NCI-H748 treated with DMSO at 0.1 percent for 48 hours (cell line): ENCODE measurements at regions not wholly inside any gene's neighbourhood (a gene's known extent, or its start where the extent isn't known, plus 50 kb on each side); places are given as distances from the start of the nearest gene placed in this dataset.

Source experiments
- DNase-seq: peaks from one replicate; lab custom pipeline; 2025; lab: John Stamatoyannopoulos, UW

GRCh38 chr18:78727877-78728783 is 251.5 kb upstream of the SALL3 start:
- no peak for DNase-seq

GRCh38 chr18:78728784-78729467 is 250.7 kb upstream of the SALL3 start:
- DNase-seq: no peak

GRCh38 chr18:78730546-78730945 is 249.1 kb upstream of the SALL3 start:
- DNase-seq: no peak

DNA sequence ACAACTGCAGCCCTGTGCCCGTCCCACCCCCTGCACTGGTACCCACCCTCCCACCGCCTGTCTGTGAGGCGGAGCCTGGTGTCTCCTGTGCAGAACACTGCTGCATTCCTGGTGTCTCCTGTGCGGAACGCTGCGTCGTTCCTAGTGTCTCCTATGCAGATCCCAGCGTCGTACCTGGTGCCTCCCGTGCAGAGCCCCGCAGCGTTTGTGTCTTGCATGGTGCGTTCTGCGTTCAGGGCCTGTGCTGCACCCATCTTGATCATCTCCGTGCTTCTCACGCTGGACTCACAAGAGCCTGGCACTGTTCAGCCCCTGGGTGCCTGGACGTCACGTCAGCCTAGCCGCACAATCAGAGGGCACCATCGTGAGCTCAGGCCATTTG is 248.6 kb upstream of the SALL3 start:
- DNase-seq: no peak

- DNase-seq: no peak
Observed at GRCh38 chr18:78731398-78732032, 248.1 kb upstream of the SALL3 start.

DNA sequence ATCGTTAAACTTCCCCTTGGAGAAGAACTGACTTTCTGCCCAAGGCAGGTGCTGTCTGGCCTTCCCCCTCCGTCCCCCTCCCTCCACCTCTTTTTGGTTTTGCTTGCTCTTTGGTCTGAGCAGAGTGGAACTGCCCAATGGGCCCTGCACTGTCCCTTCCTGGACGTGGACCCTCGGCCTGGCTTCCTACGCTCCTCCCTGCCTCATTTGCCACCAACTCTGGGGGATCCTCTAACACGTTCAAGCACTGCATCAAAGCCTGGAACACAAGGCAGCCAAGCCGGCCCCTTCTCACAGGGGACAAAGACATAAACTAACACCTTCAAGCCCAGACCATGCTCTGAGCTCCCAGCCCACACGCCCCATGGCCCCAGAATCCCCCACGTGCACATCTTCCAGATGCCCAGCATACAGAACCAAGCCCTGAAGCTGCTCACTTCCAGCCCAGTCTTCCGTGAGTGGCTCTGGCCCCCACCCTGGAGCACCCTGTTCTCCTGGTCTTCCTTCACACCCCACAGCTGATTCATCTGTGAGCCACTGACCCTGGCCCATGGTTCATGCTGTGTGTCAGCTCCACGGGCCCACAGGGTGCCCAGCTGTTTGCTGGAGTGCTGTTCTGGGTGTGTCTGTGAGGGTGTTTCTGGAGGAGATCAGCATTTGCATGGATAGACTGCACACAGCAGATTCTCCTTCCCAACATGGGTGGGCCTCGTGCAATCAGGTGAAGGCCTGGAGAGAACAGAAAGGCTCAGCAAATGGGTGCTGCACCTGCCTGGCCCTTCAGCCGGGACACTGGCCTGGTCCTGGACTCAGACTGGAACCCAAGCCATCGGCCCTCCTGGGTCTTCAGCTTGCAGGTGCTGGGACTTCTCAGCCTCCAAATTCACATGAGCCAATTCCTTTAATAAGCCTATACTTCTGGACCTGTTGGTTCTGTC is 247.1 kb upstream of the SALL3 start:
- no peak for DNase-seq

- DNase-seq: no peak
Observed at GRCh38 chr18:78733762-78734613, 245.6 kb upstream of the SALL3 start.

DNA sequence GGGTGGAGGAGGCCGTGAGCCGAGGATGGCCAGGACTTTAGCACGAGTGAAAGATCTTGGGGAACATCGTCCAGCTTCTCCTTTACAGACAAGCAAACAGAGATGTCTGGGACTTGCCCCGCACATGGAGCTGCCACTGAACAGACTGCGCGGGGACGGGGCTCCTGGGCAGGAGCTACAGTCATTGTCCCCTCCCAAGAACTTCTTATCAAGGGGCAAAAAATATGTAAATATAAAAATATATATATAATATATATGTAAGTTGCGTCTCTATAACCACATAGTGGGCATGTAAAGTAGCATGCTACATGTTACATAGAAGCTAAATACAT is 245.0 kb upstream of the SALL3 start:
- no peak for DNase-seq

- no peak for DNase-seq
Observed at GRCh38 chr18:78735131-78736014, 244.2 kb upstream of the SALL3 start.

GRCh38 chr18:78736015-78736690 is 243.5 kb upstream of the SALL3 start:
- DNase-seq: no peak

DNA sequence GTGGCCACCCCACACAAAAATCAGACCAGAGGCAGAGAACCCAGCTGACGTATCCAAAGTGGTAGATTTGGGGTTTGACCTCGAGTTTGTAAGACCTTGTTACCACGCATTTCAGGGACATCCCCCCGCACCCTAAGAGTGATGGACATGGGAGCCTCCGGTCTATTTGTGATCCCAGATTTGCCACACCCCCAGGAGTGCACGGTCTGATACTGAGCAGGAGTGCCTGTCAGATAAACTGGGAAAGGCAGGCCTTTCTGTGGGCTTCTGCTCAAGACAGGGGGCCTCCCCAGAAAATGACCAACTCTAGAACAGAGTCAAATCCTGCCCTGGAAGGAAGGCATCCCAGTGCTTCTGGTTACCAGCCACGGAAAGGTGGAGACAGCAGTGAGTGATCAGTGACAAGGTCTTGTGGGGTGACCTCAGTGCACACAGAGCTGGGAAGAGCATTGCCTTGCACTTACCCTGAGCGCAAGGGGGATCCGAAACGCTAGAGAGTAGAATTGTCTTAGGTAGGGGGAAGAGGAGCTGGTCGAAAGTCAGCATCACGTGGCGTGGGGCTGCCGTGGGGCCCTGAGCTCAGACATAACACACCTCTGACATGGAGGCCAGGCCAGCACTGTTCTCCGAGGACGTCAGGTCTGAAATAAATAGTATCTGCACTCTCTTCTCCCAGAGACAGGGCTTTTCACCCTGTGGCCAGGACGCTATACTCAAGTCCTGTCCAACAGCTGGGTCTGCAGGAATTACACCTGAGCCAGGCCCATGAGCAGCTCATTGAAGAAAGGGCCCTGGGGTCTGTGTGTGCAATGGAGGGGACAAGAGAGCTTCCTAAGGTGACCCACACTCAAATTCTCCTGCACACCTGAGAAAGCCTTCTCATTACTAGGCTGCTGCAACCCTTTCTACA is 242.4 kb upstream of the SALL3 start:
- DNase-seq: no peak

- no peak for DNase-seq
Observed at GRCh38 chr18:78738076-78738690, 241.4 kb upstream of the SALL3 start.

GRCh38 chr18:78739115-78739514 is 240.5 kb upstream of the SALL3 start:
- DNase-seq: no peak

DNA sequence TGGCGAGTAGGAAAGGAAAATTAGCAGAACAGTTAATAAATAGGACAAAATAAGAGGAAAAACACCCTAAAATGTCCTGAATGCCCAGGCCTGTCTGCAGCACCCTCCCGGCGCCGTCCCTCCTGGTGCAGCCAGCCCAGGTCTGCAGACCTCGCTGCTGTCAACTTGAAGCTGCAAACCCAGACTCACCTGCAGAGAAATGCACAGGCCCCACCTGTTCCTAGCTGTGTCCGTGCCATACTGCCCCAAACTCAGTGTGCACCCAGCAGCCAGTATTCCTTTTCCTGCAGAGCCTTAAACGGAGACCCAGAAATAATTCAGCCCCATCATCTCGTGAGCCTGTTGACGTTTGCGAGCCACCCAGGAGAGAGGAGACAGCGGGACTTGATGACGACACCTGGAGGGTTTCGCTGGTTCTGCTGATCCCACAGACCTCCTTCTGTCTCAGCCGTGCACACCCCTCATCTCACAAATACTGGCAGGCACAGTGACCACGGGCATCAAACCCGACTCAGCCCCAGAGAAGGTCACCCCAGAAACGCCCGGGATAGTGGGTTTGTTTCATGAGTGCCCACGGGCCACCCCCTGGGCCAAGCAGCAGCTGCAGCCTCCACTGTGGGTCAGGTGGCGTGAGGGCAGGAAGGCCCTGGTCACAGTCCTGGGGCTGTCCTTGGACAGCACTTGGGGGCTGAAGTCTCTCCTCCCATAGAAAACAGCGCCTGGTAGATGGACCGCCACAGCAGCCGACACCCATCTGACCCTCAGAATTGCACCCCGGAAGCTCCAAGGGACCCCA is 239.5 kb upstream of the SALL3 start:
- DNase-seq: no peak

DNA sequence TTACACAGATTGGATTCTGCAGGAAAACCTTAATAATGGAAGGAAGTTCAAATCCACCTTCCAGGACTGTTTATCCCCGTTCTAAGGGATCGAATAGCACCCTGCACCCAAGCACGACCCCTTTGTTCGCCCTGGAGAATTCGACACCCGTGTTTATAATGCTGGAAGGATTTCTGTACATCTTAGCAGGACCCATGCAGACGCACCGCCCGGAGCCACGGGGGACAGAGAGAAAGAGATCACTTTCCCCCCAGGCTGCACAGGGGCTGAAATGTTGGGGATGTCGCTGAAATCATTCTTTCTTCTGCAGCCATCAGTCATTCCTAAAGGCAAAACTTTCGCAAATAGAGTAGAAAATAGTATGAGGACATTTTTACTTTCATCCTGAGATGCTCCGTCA is 238.7 kb upstream of the SALL3 start:
- DNase-seq: no peak

DNA sequence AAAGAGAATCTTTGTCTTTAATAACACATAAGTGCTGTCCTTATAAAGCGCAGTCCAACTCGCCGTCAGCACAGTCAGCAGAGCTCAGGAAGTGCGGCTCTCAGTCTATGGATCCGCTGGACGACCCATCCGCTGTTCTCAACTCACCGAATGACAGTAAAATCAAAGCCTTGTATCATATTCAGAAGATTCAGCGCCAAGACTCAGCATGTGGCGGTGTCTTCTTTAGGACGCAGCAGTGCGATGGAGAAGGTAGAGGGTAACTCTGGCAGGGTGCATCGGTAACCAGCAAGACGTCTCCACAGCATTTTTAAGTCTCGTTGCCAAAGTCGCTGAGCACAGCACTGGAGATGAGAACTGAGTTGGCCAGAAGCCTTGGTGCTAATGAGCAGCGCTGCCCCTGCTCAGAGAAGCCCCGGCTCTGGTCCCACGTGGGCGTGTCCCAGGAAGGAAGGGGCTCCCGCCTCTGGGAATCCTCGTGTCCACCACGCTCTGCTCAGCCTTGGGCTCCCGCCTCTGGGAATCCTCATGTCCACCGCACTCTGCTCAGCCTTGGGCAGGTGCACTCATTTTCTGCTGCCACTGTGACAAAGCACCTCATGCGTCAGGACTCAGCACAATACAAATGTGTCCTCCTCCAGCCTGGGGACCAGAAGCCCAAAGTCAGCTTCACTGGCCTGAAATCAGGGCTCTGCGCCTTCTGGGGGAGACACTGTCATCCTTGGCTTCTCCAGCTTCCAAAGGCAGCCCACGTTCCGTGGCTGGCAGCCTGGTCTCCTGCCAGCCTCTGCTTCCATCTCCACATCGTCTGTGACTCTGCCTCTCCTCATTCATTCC is 238.0 kb upstream of the SALL3 start:
- no peak for DNase-seq
